ENCODE measurements at regions not wholly inside any gene's neighbourhood (a gene's known extent, or its start where the extent isn't known, plus 50 kb on each side); places are given as distances from the start of the nearest gene placed in this dataset.

- no peaks in the 10 kb centered on the region for H3K79me2 ChIP-seq (ENCODE audit: insufficient read depth, low read length)
Measured at GRCh38 chr3:28739647-28740046, 391.0 kb upstream of the AZI2 start.

More at GRCh38 chr3:28739647-28740046, 391.0 kb upstream of the AZI2 start:
- Histone ChIP-seq H3K4me1 (ENCODE audit: control insufficient read depth in 1 of 2, insufficient read depth in 2 of 2, low read length in 2 of 2) (peaks cover 0 to 3% of the 10 kb centered on the region in 2 experiments; a peak in 1 of 4 replicates), H3K4me3 (replicated peaks in 1 of 2; ENCODE audit: low read depth in 1 of 2, low read length in 2 of 2) (no peak overlapping the region), H3K4me2 (ENCODE audit: low read length) (no peak overlapping the region), H3K36me3 (ENCODE audit: control insufficient read depth in 1 of 2, insufficient read depth in 2 of 2, low read length in 2 of 2) (no peaks in the 10 kb centered on the region), H3K9ac (ENCODE audit: low read length) (no peak overlapping the region), H3K9me2 (ENCODE audit: insufficient read depth) (no peaks in the 10 kb centered on the region), H2AFZ (ENCODE audit: low read depth, low read length, poor library complexity, severe bottlenecking) (no peak overlapping the region), H3K9me3 (ENCODE audit: control insufficient read depth in 1 of 2, insufficient read depth in 1 of 2, low read depth in 1 of 2, low read length in 2 of 2) (no peaks in the 10 kb centered on the region), H4K20me1 (ENCODE audit: insufficient read depth) (no peaks in the 10 kb centered on the region), H3K27me3 (ENCODE audit: insufficient read depth, low read length) (no peaks in the 10 kb centered on the region), H3K27ac (ENCODE audit: low read depth, low read length) (no peak overlapping the region)
- ChIA-PET RAD21 (ENCODE audit: low non-redundant PET in 1 of 2, low total read pairs in 2 of 2, uncharacterized antibody in 2 of 2, unreplicated experiment in 2 of 2) (no interaction called here), POLR2A (no interaction called here), CTCF (no interaction called here)
- DNase-seq (ENCODE audit: low read depth, low spot score) (no peak), ATAC-seq (no peak)
- no peak for TF ChIP-seq YY1 (IDR thresholded peaks at IDR 0.05; ENCODE audit: extremely low read depth, insufficient replicate concordance, low read depth, low read length)
- no peak for TF ChIP-seq POLR2A (IDR thresholded peaks at IDR 0.05; ENCODE audit: borderline replicate concordance, extremely low read depth, insufficient read depth, insufficient read length)
- TF ChIP-seq ZBTB33 (IDR thresholded peaks at IDR 0.05; ENCODE audit: extremely low read depth, insufficient replicate concordance, low read length) = no peak
- TF ChIP-seq SRF (IDR thresholded peaks at IDR 0.05; ENCODE audit: low read depth) = no peak
- TF ChIP-seq CTCF (IDR thresholded peaks at IDR 0.05 in 2 of 3, conservative IDR thresholded peaks at IDR 0.05 in 1 of 3; ENCODE audit: borderline replicate concordance in 1 of 3, insufficient read depth in 1 of 3, low read depth in 2 of 3, low read length in 2 of 3) = no peak
- no peak for TF ChIP-seq CBX3 (IDR thresholded peaks at IDR 0.05; ENCODE audit: low read depth)
- no peak for TF ChIP-seq EZH2 (IDR thresholded peaks at IDR 0.05)
- no peak for TF ChIP-seq RAD21 (IDR thresholded peaks at IDR 0.05; ENCODE audit: low read depth)
- TF ChIP-seq CEBPB (IDR thresholded peaks at IDR 0.05; ENCODE audit: low read depth) = no peak
- TF ChIP-seq EZH2phosphoT487 (IDR thresholded peaks at IDR 0.05; ENCODE audit: borderline replicate concordance) = no peak
- TF ChIP-seq TCF7L2 (IDR thresholded peaks at IDR 0.05; ENCODE audit: borderline replicate concordance, extremely low read depth, insufficient read depth, insufficient read length) = no peak
- no peak for TF ChIP-seq ELF1 (IDR thresholded peaks at IDR 0.05; ENCODE audit: borderline replicate concordance, low read depth)
- TF ChIP-seq REST (IDR thresholded peaks at IDR 0.05; ENCODE audit: low read depth) = no peak
- TF ChIP-seq JUND (IDR thresholded peaks at IDR 0.05) = no peak
- TF ChIP-seq ZFX (IDR thresholded peaks at IDR 0.05) = no peak
- TF ChIP-seq EGR1 (IDR thresholded peaks at IDR 0.05; ENCODE audit: low read depth) = no peak
- no peak for TF ChIP-seq SP1 (IDR thresholded peaks at IDR 0.05; ENCODE audit: low read depth)
- TF ChIP-seq ZNF274 (IDR thresholded peaks at IDR 0.05; ENCODE audit: low read depth, low read length) = no peak
- BruUV-seq (replicated peaks) = no TSS peak
- intact Hi-C loops (cut with micrococcal nuclease) = no loop called here

Measured in HCT116 (cell line).